GM10266 (cell line): ENCODE measurements at regions not wholly inside any gene's neighbourhood (a gene's known extent, or its start where the extent isn't known, plus 50 kb on each side); places are given as distances from the start of the nearest gene placed in this dataset.

Source experiments
- DNase-seq: peaks from one replicate; pipeline ENCODE4 v3.0.0; 2012; ENCODE audit errors: extremely low spot score
- CTCF ChIP-seq: IDR thresholded peaks from 2 replicates; pipeline ENCODE4 v1.5.1; 2012; ENCODE audit warnings: mild to moderate bottlenecking, low read depth; ENCODE audit not compliant: control insufficient read depth, insufficient read depth; ENCODE audit errors: missing control alignments

GRCh38 chr13:74646091-74646490, 511.9 kb upstream of the KLF12 start:
- TF ChIP-seq CTCF = no peak
- DNase-seq = no peak

GRCh38 chr13:74645586-74645985, 511.4 kb upstream of the KLF12 start:
- DNase-seq = no peak
- TF ChIP-seq CTCF = no peak

GRCh38 chr13:74644229-74644628, 510.0 kb upstream of the KLF12 start:
- TF ChIP-seq CTCF = no peak
- DNase-seq = no peak

- DNase-seq = no peak
These were observed 507.4 kb upstream of the KLF12 start for GRCh38 chr13:74641586-74641985.

GRCh38 chr13:74633734-74634133, 499.5 kb upstream of the KLF12 start:
- no peak for TF ChIP-seq CTCF
- DNase-seq = no peak

More at GRCh38 chr13:74641586-74641985, 507.4 kb upstream of the KLF12 start:
- no peak for TF ChIP-seq CTCF

DNA sequence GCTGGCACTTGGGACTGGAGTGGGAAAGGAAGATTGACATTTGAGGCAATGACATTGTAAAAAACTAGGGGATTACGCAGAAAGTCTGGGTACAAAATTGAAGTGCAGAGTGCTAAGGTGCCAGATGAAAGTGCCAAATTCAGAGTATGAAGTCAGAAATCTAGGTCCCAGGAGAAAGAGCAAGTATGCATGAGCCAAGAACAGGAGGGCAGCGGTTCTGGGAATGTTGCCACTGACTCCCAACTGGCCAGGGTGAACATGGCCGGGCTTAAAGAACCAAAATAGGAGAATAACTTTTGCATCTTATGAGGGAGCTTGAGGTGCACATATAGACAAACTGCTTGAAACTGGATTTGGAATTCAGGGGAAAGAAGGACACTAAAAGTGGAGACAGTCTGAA, 495.8 kb upstream of the KLF12 start:
- no peak for TF ChIP-seq CTCF
- no peak for DNase-seq

DNA sequence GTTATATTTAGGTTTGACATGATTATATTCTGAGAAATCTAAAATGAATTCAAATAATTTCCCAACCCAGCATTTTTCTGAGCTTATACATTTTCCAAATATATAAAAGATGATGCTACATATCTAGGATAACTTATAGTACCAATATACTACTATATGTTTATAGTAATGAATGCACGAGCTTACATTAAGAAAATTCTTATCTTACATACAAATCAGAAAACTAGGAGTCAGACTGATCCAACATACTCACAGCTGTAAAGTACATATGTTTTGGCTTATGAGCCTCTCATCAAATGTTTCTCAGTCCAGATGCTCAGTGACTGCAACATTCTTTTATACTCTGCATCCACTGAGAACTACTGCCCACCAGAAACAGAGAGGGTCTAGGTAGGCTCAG, 491.3 kb upstream of the KLF12 start:
- no peak for DNase-seq
- TF ChIP-seq CTCF = no peak
